ENCODE measurements at regions not wholly inside any gene's neighbourhood (a gene's known extent, or its start where the extent isn't known, plus 50 kb on each side); places are given as distances from the start of the nearest gene placed in this dataset.

- TF ChIP-seq CTCF (IDR thresholded peaks at IDR 0.05) = no peak
- TF ChIP-seq POLR2A (IDR thresholded peaks at IDR 0.05) = no peak
These were observed 469.1 kb downstream of the ZSWIM6 start for GRCh38 chr5:61801174-61801573.

Data from body of pancreas (tissue), 4 donors.